Progenitor cell of endocrine pancreas (in vitro differentiated cells): ENCODE measurements at regions not wholly inside any gene's neighbourhood (a gene's known extent, or its start where the extent isn't known, plus 50 kb on each side); places are given as distances from the start of the nearest gene placed in this dataset.

Experiments used
- DNase-seq: peaks from one replicate; pipeline ENCODE4 v3.0.0; 2021; ENCODE audit warnings: low spot score; ENCODE audit not compliant: unreplicated experiment
- H3K27ac Mint-ChIP-seq: 2 replicates; pipeline ENCODE4 v1.8.0; 2021; ENCODE audit warnings: mild to moderate bottlenecking, moderate library complexity, mixed read lengths
- H3K27me3 Mint-ChIP-seq: 2 replicates; pipeline ENCODE4 v1.8.0; 2021; ENCODE audit warnings: mixed read lengths
- H3K36me3 Mint-ChIP-seq: 2 replicates; pipeline ENCODE4 v1.8.0; 2022; ENCODE audit warnings: mixed read lengths; ENCODE audit not compliant: insufficient read depth
- H3K4me1 Mint-ChIP-seq: 2 replicates; pipeline ENCODE4 v1.8.0; 2021; ENCODE audit warnings: low read depth, mixed read lengths
- H3K4me3 Mint-ChIP-seq: 2 replicates; pipeline ENCODE4 v1.8.0; 2021; ENCODE audit warnings: low read depth, mild to moderate bottlenecking, moderate library complexity, mixed read lengths
- H3K9me3 Mint-ChIP-seq: 2 replicates; pipeline ENCODE4 v1.8.0; 2021; ENCODE audit warnings: low read depth, mixed read lengths
- TF ChIP-seq, protein P1 (sequence below): fragments of 200-600 bp; sonication (generic); IDR thresholded peaks from one replicate; pipeline ENCODE4 v1.5.0; 2021; ENCODE audit warnings: antibody characterized with exemption, mild to moderate bottlenecking; ENCODE audit not compliant: unreplicated experiment

GRCh38 chr7:20532890-20533289 lies 82.6 kb upstream of the ABCB5 start:
- no peak overlapping the region for H3K27ac Mint-ChIP-seq
- H3K4me3 Mint-ChIP-seq = no peak overlapping the region
- DNase-seq = no peak
- H3K9me3 Mint-ChIP-seq = peaks cover 8% of the 10 kb centered on the region
- H3K36me3 Mint-ChIP-seq = no peaks in the 10 kb centered on the region
- H3K27me3 Mint-ChIP-seq = no peaks in the 10 kb centered on the region
- no peaks in the 10 kb centered on the region for H3K4me1 Mint-ChIP-seq
- TF ChIP-seq, protein P1, sequence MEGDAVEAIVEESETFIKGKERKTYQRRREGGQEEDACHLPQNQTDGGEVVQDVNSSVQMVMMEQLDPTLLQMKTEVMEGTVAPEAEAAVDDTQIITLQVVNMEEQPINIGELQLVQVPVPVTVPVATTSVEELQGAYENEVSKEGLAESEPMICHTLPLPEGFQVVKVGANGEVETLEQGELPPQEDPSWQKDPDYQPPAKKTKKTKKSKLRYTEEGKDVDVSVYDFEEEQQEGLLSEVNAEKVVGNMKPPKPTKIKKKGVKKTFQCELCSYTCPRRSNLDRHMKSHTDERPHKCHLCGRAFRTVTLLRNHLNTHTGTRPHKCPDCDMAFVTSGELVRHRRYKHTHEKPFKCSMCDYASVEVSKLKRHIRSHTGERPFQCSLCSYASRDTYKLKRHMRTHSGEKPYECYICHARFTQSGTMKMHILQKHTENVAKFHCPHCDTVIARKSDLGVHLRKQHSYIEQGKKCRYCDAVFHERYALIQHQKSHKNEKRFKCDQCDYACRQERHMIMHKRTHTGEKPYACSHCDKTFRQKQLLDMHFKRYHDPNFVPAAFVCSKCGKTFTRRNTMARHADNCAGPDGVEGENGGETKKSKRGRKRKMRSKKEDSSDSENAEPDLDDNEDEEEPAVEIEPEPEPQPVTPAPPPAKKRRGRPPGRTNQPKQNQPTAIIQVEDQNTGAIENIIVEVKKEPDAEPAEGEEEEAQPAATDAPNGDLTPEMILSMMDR = no peak

DNA sequence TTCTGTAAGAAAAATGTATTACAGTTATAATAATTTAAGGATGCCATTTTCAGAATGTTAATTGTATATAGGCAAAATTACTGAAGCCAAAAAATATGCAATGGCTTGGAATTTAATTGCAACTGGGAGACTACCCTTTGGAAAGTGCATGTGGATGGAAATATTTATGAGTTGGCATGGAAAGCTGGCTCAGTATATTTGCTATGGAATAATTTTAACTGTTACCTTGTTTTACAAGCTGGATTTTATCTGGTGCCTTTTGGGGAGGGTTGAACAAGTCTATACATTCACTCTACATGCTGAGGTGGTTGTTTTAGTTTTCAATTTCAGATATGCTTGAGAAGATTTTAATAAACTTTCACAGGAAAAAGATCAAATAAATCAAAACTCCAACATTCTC lies 80.9 kb upstream of the ABCB5 start:
- H3K4me3 Mint-ChIP-seq = no peak overlapping the region

DNA sequence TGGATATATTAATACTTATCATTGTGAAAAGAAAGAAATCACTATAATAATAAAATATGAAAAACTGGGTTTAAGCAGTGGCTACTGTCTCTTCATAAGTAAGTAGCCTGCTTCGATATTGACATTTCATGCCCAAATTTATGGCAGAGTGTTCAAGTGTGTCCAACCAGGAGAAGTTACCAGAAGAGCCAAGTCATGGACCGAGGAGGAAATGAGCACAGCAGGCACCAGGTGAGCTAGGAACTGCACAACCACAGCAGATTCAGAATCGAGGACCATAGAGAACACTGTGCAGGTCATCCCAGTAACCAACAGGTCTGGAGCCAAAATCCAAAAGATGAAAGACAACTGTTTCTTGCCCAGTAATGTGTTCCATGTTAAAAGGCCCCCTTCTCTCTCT lies 79.9 kb upstream of the ABCB5 start:
- peaks cover 4% of the 10 kb centered on the region for H3K9me3 Mint-ChIP-seq
- DNase-seq = no peak
- H3K27ac Mint-ChIP-seq = no peak overlapping the region
- no peaks in the 10 kb centered on the region for H3K36me3 Mint-ChIP-seq
- no peaks in the 10 kb centered on the region for H3K4me1 Mint-ChIP-seq
- H3K27me3 Mint-ChIP-seq = no peaks in the 10 kb centered on the region
- H3K4me3 Mint-ChIP-seq = no peak overlapping the region
- TF ChIP-seq, protein P1 = no peak

More for the DNA sequence above, 80.9 kb upstream of the ABCB5 start:
- Mint-ChIP-seq H3K27ac (no peak overlapping the region), H3K4me1 (no peaks in the 10 kb centered on the region), H3K9me3 (no peaks in the 10 kb centered on the region), H3K36me3 (no peaks in the 10 kb centered on the region), H3K27me3 (no peaks in the 10 kb centered on the region)
- DNase-seq = no peak
- TF ChIP-seq, protein P1 = no peak

DNA sequence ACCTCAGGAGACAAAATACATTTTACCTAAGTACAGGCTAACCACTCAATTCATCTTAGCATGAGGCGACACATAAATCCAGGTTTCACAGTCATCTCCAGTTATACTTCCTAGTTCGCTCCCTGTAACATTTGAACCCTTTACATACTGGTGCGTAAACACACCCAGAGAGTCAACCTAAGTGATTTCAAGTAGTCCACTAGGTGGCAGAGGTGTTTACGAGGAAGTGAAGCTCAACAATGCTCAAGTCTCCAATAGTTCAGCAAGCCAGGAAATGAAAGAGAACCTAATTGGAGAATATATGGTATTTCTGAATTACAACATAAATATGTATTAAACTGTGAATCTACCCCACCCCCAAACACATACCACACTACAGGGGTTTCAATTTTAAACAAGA lies 76.3 kb upstream of the ABCB5 start:
- no peak overlapping the region for H3K4me3 Mint-ChIP-seq
- H3K9me3 Mint-ChIP-seq = peaks cover 12% of the 10 kb centered on the region
- no peak overlapping the region for H3K27ac Mint-ChIP-seq
- no peak for DNase-seq
- TF ChIP-seq, protein P1 = no peak
- H3K27me3 Mint-ChIP-seq = no peaks in the 10 kb centered on the region
- no peaks in the 10 kb centered on the region for H3K36me3 Mint-ChIP-seq
- H3K4me1 Mint-ChIP-seq = no peaks in the 10 kb centered on the region

GRCh38 chr7:20541608-20542349 lies 73.7 kb upstream of the ABCB5 start:
- Mint-ChIP-seq H3K36me3 (no peaks in the 10 kb centered on the region), H3K4me3 (no peak overlapping the region), H3K27ac (no peak overlapping the region), H3K9me3 (peaks cover 12% of the 10 kb centered on the region), H3K4me1 (no peaks in the 10 kb centered on the region), H3K27me3 (no peaks in the 10 kb centered on the region)
- no peak for DNase-seq
- TF ChIP-seq, protein P1 = no peak
